GM21723 (cell line): ENCODE measurements at regions not wholly inside any gene's neighbourhood (a gene's known extent, or its start where the extent isn't known, plus 50 kb on each side); places are given as distances from the start of the nearest gene placed in this dataset.

Experiments used
- ATAC-seq: cut with Tn5 transposase; IDR thresholded peaks from one replicate; pipeline ENCODE4 v1.9.1; 2021; ENCODE audit warnings: mild to moderate bottlenecking, moderate library complexity; ENCODE audit not compliant: unreplicated experiment

DNA sequence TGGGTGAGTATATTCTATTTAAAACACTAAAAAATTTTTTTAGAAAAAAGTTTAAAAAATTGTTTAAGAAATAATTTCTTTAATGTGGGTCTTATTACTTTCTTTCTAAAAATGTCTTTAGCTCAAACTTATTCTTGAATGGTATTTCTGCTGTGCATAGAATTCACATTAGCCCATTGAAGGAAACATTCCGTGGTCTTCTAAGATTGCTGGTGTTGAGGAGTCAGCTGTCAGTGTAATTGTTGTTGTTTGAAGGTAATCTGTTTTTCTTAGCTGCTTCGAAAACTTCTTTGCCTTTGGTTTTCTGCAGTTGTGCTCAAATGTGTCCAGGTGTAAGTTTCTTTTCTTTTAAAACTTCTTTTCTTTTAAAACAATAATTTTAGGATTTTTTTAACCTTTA is 85.4 kb upstream of the KLF12 start:
- no peak for ATAC-seq

- ATAC-seq = no peak
Observed at GRCh38 chr13:74218291-74218690, 84.1 kb upstream of the KLF12 start.

GRCh38 chr13:74217811-74218210 is 83.6 kb upstream of the KLF12 start:
- ATAC-seq = no peak

GRCh38 chr13:74215420-74215819 is 81.2 kb upstream of the KLF12 start:
- no peak for ATAC-seq

GRCh38 chr13:74214321-74214720 is 80.1 kb upstream of the KLF12 start:
- no peak for ATAC-seq

DNA sequence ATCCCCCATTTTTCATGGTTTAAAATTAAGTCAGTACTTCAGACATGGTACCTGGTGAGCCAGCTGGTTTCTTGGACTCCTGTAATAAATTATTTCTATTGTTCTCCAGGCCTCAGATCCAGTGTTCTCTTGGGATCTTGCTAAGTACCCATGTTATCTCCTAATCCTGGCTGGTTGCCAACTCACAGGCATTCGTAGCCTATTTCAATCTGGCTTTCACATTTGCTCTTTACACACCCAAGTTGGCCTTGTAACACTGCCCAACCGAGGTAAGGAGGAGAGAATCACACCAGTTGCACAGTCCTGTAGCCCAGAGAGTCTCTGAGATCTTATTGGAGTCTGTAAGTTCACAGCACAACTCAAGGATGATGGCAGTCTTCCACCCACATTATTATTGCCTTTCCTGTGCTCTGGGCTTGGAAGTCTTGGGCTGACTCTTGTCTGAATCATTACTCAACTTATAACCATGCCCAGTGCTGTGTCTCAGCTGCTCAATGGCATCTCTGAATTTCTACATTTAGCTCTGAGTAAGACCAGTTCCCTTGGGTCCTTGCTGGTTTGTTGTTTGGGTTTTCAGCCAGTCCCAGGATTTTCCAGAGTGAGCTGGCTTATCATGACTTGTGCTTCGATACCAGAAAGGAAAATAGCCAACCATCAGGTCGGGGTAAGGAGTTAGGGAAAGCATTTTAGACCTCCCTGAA is 76.6 kb upstream of the KLF12 start:
- ATAC-seq = no peak

DNA sequence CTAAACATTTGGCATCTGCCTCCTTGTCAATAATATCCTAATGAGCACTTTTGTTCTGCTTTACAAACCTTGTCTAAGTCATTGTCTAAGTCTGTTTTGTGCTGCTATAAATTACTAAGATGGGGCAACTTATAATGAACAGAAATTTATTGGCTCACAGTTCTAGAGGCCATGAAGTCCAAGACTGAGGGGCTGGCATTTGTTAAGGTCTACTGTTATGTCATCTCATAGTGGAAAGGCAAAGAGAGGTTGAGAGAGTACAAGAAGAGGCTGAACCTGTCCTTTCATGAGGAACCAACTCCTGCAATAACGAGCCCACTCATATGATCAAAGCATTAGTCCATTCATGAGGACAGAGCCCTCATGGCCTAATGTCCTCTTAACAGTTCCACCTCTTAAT is 72.7 kb upstream of the KLF12 start:
- no peak for ATAC-seq

DNA sequence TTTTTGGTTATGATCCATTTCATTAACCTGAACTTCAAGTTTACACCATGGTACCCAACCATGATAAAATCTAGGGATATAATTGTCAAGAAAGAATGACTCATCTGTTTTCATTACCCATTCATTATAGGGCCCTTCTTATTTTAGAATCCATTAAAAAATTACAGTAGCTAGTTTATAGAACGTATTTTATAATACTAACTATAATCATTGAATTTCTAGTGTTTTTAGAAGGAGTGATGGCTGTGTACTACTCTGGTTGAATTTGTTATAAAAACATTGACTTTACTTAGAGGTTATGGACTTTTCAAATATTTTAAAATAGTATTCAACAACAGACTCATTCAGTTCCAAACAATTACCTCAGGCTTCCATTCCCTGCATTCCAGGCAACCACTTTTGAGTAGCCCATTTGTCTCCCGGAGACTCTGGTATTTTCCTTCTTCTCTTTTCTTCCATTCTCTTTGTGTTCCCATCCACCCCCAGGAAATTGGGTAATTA is 71.9 kb upstream of the KLF12 start:
- ATAC-seq = no peak

DNA sequence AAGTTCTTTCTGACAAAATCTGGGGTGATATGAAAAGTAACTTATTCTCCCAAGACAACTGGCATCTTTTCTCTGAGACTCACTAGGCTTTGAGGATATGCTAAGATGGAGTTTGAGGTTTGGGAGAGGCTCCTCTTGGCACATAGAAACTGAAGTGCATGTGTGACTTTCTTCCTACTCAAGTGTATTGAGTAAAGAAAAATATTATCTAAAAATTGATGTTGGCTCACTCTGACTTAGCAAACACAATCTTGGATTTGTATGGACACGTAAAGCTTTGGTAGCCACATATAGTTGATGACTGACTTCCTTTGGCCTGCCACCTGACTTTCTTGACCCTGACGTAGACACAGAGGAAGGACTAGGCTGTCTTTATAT is 71.1 kb upstream of the KLF12 start:
- no peak for ATAC-seq

DNA sequence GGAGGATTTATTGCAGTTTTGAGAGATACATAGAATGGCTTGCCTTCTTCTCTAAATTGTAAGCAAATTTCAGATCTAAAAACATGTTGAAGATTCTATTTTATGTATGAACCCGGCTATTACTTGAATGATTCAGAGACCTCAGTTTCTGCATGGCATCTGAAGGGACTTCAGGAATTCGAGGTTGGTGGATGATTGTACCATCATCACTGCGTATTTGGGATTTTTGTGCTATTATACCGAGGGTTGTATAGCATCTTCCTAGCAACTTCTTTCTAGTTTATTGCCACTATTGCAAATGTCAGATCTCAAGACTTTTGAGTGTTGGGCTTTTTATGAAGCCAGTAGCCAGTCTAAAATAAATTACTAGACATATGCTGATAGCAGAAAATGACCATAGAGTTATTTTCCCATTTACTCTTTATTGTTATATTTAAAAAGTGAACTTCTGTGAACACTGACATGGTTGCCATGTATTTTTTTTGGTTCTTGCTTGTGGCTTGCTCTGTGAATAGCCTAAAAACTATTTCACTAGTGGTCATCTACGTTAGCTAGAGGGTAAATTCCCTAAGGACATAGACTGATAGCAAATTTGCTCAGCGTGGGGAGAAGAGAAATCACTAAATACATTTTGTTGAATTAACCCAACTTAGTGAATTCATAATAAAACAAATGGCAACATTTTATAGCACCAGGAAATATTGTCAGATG is 70.6 kb upstream of the KLF12 start:
- ATAC-seq = no peak

DNA sequence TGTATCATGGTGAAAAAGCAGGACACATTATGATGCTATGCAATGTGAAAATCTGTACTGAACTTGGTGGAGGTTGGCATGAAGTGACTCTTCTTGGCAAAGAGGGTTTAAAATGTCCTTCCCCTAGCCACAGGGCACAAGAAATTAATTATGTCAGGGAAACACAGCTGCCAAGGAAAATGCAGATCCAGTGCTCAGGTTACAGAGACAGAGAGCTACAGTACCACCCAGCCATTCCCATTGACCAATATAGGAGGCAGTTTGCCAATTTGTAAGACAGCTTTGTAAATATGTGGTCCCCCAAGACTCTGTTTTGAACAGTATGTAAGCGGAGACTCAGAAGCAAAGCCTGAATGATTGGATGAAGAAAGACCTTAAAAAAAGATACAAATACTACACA is 69.4 kb upstream of the KLF12 start:
- no peak for ATAC-seq

- ATAC-seq = no peak
Observed at GRCh38 chr13:74202129-74202813, 68.1 kb upstream of the KLF12 start.

DNA sequence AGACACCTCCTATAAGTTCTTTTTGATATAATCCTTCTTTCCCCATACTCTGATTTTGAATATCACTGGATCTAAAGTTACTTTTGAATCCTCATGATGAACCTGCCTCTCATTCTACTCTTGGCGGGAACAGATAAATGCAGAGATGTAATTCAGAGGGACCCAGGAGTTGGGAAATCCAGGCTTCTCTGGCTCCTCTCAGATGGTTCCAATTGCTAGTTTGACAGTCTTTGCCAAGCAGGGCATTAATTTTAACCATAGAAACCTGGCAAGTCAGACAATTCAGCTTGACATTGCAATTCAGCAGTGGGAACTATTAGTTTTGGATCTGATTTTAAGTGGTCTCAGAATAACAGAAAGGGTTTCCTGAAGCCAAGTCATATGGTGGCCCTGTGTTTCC is 67.3 kb upstream of the KLF12 start:
- no peak for ATAC-seq

- no peak for ATAC-seq
Observed at GRCh38 chr13:74200081-74200480, 65.9 kb upstream of the KLF12 start.

- ATAC-seq = no peak
Observed at GRCh38 chr13:74197677-74198429, 63.6 kb upstream of the KLF12 start.

DNA sequence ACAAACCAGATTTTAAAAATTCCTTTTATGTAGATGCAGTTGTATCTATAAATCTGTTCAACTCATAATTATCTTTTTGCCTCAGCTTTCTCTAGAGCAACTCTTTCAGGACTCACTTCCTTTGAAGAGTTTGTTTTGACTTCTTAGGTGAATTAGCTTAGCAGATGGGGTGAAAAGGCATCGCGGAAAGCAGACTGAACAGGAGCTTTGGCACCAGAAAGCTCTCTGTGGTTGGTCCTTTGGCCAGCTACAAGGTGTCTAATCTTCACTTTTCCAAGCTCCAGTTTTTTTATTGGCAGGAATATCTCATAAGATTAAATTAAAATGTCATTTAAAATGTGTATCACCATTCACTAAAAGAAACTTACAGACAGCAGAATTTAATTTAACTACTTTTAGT is 60.6 kb upstream of the KLF12 start:
- ATAC-seq = no peak

DNA sequence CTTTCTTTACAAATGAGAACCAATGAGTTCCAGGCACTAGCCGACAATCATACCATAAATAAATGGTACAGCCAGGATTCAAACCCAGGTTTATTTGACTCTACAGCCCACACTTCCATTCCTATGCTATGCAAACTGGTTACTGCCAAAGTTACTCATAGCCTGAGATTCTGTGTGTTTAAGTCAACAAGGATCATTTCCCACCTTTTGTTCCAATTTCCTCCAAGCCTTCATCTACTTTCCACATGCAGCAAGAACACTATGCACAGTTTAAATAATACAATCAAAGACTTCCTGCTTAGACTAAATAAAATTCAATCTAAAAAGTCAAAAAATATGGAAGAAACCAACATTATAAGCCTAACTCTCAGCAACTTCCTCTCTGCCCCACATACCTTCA is 59.2 kb upstream of the KLF12 start:
- ATAC-seq = no peak

- no peak for ATAC-seq
Observed at GRCh38 chr13:74191410-74191809, 57.2 kb upstream of the KLF12 start.

GRCh38 chr13:74190999-74191398 is 56.8 kb upstream of the KLF12 start:
- ATAC-seq = no peak

- ATAC-seq = no peak
Observed at GRCh38 chr13:74187564-74187963, 53.4 kb upstream of the KLF12 start.

GRCh38 chr13:74184283-74184682 is 50.1 kb upstream of the KLF12 start:
- no peak for ATAC-seq
